ENCODE measurements at regions not wholly inside any gene's neighbourhood (a gene's known extent, or its start where the extent isn't known, plus 50 kb on each side); places are given as distances from the start of the nearest gene placed in this dataset.
A peak's percentile ranks its signal among the peaks of the same experiment; 100 is the strongest.

GRCh38 chr5:125536582-125536981, 790.1 kb upstream of the ZNF608 start:
- Histone ChIP-seq H3K4me1 (ENCODE audit: low read depth) (no peaks in the 10 kb centered on the region), H3K9me3 (peaks cover 17% of the 10 kb centered on the region), H3K36me3 (ENCODE audit: low read depth) (no peaks in the 10 kb centered on the region), H3K4me3 (no peak overlapping the region)
- no peak for TF ChIP-seq CTCF (IDR thresholded peaks at IDR 0.05)
- intact Hi-C loops (cut with DNase I, micrococcal nuclease), result no loop called here
- DNase-seq (no peak), ATAC-seq (no peak)

- intact Hi-C loops (cut with DNase I, micrococcal nuclease), result no loop called here
- no peak for TF ChIP-seq CTCF (IDR thresholded peaks at IDR 0.05)
- Histone ChIP-seq H3K4me1 (ENCODE audit: low read depth) (no peaks in the 10 kb centered on the region), H3K36me3 (ENCODE audit: low read depth) (no peaks in the 10 kb centered on the region), H3K4me3 (no peak overlapping the region), H3K9me3 (peaks cover 17% of the 10 kb centered on the region)
- DNase-seq (no peak), ATAC-seq (no peak)
These were observed 791.2 kb upstream of the ZNF608 start for GRCh38 chr5:125537661-125538060.

GRCh38 chr5:125538469-125538868, 792.0 kb upstream of the ZNF608 start:
- Histone ChIP-seq H3K36me3 (ENCODE audit: low read depth) (no peaks in the 10 kb centered on the region), H3K4me1 (ENCODE audit: low read depth) (no peaks in the 10 kb centered on the region), H3K4me3 (no peak overlapping the region), H3K9me3 (peaks cover 17% of the 10 kb centered on the region)
- no peak for ATAC-seq
- intact Hi-C loops (cut with DNase I, micrococcal nuclease), result no loop called here
- TF ChIP-seq CTCF (IDR thresholded peaks at IDR 0.05), result no peak
- DNase-seq, result no peak

GRCh38 chr5:125541085-125541484, 794.6 kb upstream of the ZNF608 start:
- DNase-seq (no peak), ATAC-seq (no peak)
- Histone ChIP-seq H3K36me3 (ENCODE audit: low read depth) (no peaks in the 10 kb centered on the region), H3K9me3 (peaks cover 17% of the 10 kb centered on the region), H3K4me1 (ENCODE audit: low read depth) (no peaks in the 10 kb centered on the region), H3K4me3 (no peak overlapping the region)
- intact Hi-C loops (cut with DNase I, micrococcal nuclease), result no loop called here
- TF ChIP-seq CTCF (IDR thresholded peaks at IDR 0.05), result no peak

- peak in 1 of 3 donors; percentile 21 for DNase-seq
- peak; percentile 56 for ATAC-seq
- intact Hi-C loops (cut with DNase I, micrococcal nuclease), result no loop called here
- H3K4me3 ChIP-seq, result no peak overlapping the region
- H3K36me3 ChIP-seq (ENCODE audit: low read depth), result no peaks in the 10 kb centered on the region
- H3K4me1 ChIP-seq (ENCODE audit: low read depth), result peaks cover 5% of the 10 kb centered on the region
- H3K9me3 ChIP-seq, result no peaks in the 10 kb centered on the region
- TF ChIP-seq CTCF (IDR thresholded peaks at IDR 0.05), result no peak
These were observed 803.0 kb upstream of the ZNF608 start for GRCh38 chr5:125549322-125549911.

GRCh38 chr5:125550274-125550673, 803.8 kb upstream of the ZNF608 start:
- intact Hi-C loops (cut with DNase I, micrococcal nuclease), result no loop called here
- TF ChIP-seq CTCF (IDR thresholded peaks at IDR 0.05), result no peak
- DNase-seq (no peak), ATAC-seq (peak; percentile 23)
- Histone ChIP-seq H3K4me3 (no peak overlapping the region), H3K4me1 (ENCODE audit: low read depth) (peaks cover 5% of the 10 kb centered on the region), H3K36me3 (ENCODE audit: low read depth) (no peaks in the 10 kb centered on the region), H3K9me3 (no peaks in the 10 kb centered on the region)

Measured in mucosa of descending colon (tissue), 3 donors.